ENCODE measurements at regions not wholly inside any gene's neighbourhood (a gene's known extent, or its start where the extent isn't known, plus 50 kb on each side); places are given as distances from the start of the nearest gene placed in this dataset.

DNA sequence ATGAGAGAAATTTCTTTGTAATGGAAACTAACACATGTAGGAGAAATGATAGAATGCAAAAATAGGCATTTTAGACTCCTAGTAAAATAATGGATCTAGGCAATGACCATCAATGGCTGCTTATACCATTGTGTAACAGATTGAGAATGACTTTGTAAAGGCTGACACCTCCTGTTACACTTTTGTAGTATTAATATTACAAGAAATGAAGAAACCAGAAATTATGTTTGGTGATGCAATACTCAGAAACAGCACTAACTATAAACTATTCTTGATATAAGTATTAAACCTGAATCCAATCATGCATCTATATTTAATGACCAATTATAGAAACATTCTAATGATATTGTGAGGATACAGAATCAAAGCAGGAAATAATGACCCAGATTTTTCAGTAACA lies 108.5 kb upstream of the CNTN1 start:
- TF ChIP-seq, protein P1, sequence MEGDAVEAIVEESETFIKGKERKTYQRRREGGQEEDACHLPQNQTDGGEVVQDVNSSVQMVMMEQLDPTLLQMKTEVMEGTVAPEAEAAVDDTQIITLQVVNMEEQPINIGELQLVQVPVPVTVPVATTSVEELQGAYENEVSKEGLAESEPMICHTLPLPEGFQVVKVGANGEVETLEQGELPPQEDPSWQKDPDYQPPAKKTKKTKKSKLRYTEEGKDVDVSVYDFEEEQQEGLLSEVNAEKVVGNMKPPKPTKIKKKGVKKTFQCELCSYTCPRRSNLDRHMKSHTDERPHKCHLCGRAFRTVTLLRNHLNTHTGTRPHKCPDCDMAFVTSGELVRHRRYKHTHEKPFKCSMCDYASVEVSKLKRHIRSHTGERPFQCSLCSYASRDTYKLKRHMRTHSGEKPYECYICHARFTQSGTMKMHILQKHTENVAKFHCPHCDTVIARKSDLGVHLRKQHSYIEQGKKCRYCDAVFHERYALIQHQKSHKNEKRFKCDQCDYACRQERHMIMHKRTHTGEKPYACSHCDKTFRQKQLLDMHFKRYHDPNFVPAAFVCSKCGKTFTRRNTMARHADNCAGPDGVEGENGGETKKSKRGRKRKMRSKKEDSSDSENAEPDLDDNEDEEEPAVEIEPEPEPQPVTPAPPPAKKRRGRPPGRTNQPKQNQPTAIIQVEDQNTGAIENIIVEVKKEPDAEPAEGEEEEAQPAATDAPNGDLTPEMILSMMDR (IDR thresholded peaks at IDR 0.05) = no peak
- TF ChIP-seq POLR2A (IDR thresholded peaks at IDR 0.05) = no peak
